IPS DF 19.7 (cell line): ENCODE measurements at regions not wholly inside any gene's neighbourhood (a gene's known extent, or its start where the extent isn't known, plus 50 kb on each side); places are given as distances from the start of the nearest gene placed in this dataset.

Experiments
- DNase-seq: peaks from one replicate; pipeline ENCODE4 v3.0.0-alpha.2; 2013; ENCODE audit warnings: low read depth, low spot score

- DNase-seq, result no peak
These were observed 133.7 kb upstream of the ASTN2 start for GRCh38 chr9:117548556-117548955.

GRCh38 chr9:117547904-117548303 lies 133.0 kb upstream of the ASTN2 start:
- DNase-seq, result no peak

GRCh38 chr9:117546894-117547678 lies 132.2 kb upstream of the ASTN2 start:
- no peak for DNase-seq

GRCh38 chr9:117545846-117546245 lies 131.0 kb upstream of the ASTN2 start:
- DNase-seq, result no peak

GRCh38 chr9:117543089-117543488 lies 128.2 kb upstream of the ASTN2 start:
- no peak for DNase-seq

- DNase-seq, result no peak
These were observed 127.2 kb upstream of the ASTN2 start for GRCh38 chr9:117542021-117542420.

GRCh38 chr9:117541181-117541580 lies 126.3 kb upstream of the ASTN2 start:
- no peak for DNase-seq

GRCh38 chr9:117535973-117536372 lies 121.1 kb upstream of the ASTN2 start:
- no peak for DNase-seq

GRCh38 chr9:117535434-117535833 lies 120.6 kb upstream of the ASTN2 start:
- no peak for DNase-seq

- no peak for DNase-seq
These were observed 113.4 kb upstream of the ASTN2 start for GRCh38 chr9:117528225-117528624.

- DNase-seq, result no peak
These were observed 111.8 kb upstream of the ASTN2 start for GRCh38 chr9:117526674-117527073.

- no peak for DNase-seq
These were observed 108.8 kb upstream of the ASTN2 start for GRCh38 chr9:117523531-117524153.

GRCh38 chr9:117521293-117521692 lies 106.4 kb upstream of the ASTN2 start:
- DNase-seq, result no peak

GRCh38 chr9:117516676-117517632 lies 102.1 kb upstream of the ASTN2 start:
- DNase-seq, result no peak

- no peak for DNase-seq
These were observed 97.1 kb upstream of the ASTN2 start for GRCh38 chr9:117511852-117512481.

GRCh38 chr9:117496307-117496706 lies 81.5 kb upstream of the ASTN2 start:
- DNase-seq, result no peak

GRCh38 chr9:117494401-117495090 lies 79.7 kb upstream of the ASTN2 start:
- DNase-seq, result no peak

GRCh38 chr9:117492476-117492875 lies 77.6 kb upstream of the ASTN2 start:
- no peak for DNase-seq

- no peak for DNase-seq
These were observed 76.6 kb upstream of the ASTN2 start for GRCh38 chr9:117491491-117491890.

- no peak for DNase-seq
These were observed 75.3 kb upstream of the ASTN2 start for GRCh38 chr9:117490199-117490598.

GRCh38 chr9:117488659-117489058 lies 73.8 kb upstream of the ASTN2 start:
- DNase-seq, result no peak
